Neural progenitor cell (in vitro differentiated cells): ENCODE measurements at regions not wholly inside any gene's neighbourhood (a gene's known extent, or its start where the extent isn't known, plus 50 kb on each side); places are given as distances from the start of the nearest gene placed in this dataset.
A peak's percentile ranks its signal among the peaks of the same experiment; 100 is the strongest.

Experiments
- DNase-seq: peaks from one replicate; pipeline ENCODE4 v3.0.0-alpha.2; 2016; ENCODE audit warnings: low spot score
- H2AFZ ChIP-seq: fragments of 200-600 bp; sonication (generic); replicated peaks from 2 replicates; pipeline ENCODE4 v1.6.1; 2016; ENCODE audit warnings: antibody characterized with exemption
- H3F3A ChIP-seq: fragments of 200-600 bp; sonication (generic); 2 replicates; pipeline ENCODE4 v1.6.1; 2016; ENCODE audit warnings: antibody characterized with exemption, low read depth
- H3K27ac ChIP-seq: fragments of 200-600 bp; sonication (generic); 2 replicates; pipeline ENCODE4 v1.5.1; 2016; ENCODE audit warnings: mild to moderate bottlenecking
- H3K27me3 ChIP-seq: fragments of 200-600 bp; sonication (generic); 2 replicates; pipeline ENCODE4 v1.6.1; 2016; ENCODE audit warnings: mild to moderate bottlenecking, moderate library complexity
- H3K36me3 ChIP-seq: fragments of 200-600 bp; sonication (generic); 2 replicates; pipeline ENCODE4 v1.5.1; 2016
- H3K4me1 ChIP-seq: fragments of 200-600 bp; sonication (generic); 2 replicates; pipeline ENCODE4 v1.6.1; 2016; ENCODE audit warnings: mixed run types
- H3K4me2 ChIP-seq: fragments of 200-600 bp; sonication (generic); 2 replicates; pipeline ENCODE4 v1.6.1; 2016
- H3K4me3 ChIP-seq: fragments of 200-600 bp; sonication (generic); 2 replicates; pipeline ENCODE4 v1.5.1; 2016
- H3K79me2 ChIP-seq: fragments of 200-600 bp; sonication (generic); 2 replicates; pipeline ENCODE4 v1.6.1; 2016; ENCODE audit warnings: low read depth
- H3K9ac ChIP-seq: fragments of 200-600 bp; sonication (generic); 2 replicates; pipeline ENCODE4 v1.6.1; 2016
- H3K9me3 ChIP-seq: fragments of 200-600 bp; sonication (generic); 2 replicates; pipeline ENCODE4 v1.5.1; 2016; ENCODE audit warnings: low read depth
- H4K20me1 ChIP-seq: fragments of 200-600 bp; sonication (generic); 2 replicates; pipeline ENCODE4 v1.6.1; 2016; ENCODE audit warnings: low read depth
- H3K27ac Mint-ChIP-seq: 3 replicates; pipeline ENCODE4 v1.8.0; 2021; ENCODE audit warnings: mixed read lengths
- H3K27me3 Mint-ChIP-seq: 2 replicates; pipeline ENCODE4 v1.8.0; 2022; ENCODE audit warnings: low read depth, mild to moderate bottlenecking, inconsistent platforms, moderate library complexity, mixed read lengths; ENCODE audit not compliant: insufficient read depth
- H3K36me3 Mint-ChIP-seq: 3 replicates; pipeline ENCODE4 v1.8.0; 2021; ENCODE audit warnings: mixed read lengths
- H3K4me1 Mint-ChIP-seq: 3 replicates; pipeline ENCODE4 v1.8.0; 2021; ENCODE audit warnings: mixed read lengths
- H3K4me3 Mint-ChIP-seq: 3 replicates; pipeline ENCODE4 v1.8.0; 2021; ENCODE audit warnings: mild to moderate bottlenecking, moderate library complexity, mixed read lengths
- H3K9me3 Mint-ChIP-seq: 3 replicates; pipeline ENCODE4 v1.8.0; 2020; ENCODE audit warnings: mixed read lengths
- EZH2 ChIP-seq: fragments of 200-600 bp; sonication (generic); IDR thresholded peaks from 2 replicates; pipeline ENCODE4 v1.6.1; 2017; ENCODE audit warnings: antibody characterized with exemption, mild to moderate bottlenecking, moderate library complexity
- EZH2phosphoT487 ChIP-seq: fragments of 200-600 bp; sonication (generic); IDR thresholded peaks from 2 replicates; pipeline ENCODE4 v1.6.1; 2017; ENCODE audit warnings: antibody characterized with exemption
- TF ChIP-seq, protein P1 (sequence below): fragments of 200-600 bp; sonication (generic); IDR thresholded peaks from 2 replicates; pipeline ENCODE4 v1.5.1; 2017; ENCODE audit warnings: antibody characterized with exemption, mild to moderate bottlenecking

DNA sequence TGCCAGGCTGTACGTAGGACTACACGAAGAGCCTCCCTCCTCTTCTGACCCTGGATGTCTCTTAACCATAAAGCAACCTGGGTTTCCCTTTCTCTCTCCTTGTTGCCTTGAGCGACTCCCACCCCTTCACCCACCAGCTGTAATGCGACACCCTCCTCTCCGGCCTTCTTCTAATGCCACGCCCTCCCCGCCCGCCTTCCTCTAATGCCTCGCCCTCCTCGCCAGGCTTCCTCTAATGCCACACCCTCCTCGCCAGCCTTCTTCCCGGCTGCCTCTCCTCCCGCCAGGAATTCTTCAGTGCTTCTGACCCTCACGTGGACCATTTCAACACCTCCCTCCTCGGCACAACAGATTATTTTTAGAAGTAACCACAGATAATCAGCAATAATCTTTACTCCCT, 348.5 kb upstream of the SHH start:
- H3K9ac ChIP-seq = no peak overlapping the region
- no peak overlapping the region for H3K27ac Mint-ChIP-seq
- TF ChIP-seq, protein P1, sequence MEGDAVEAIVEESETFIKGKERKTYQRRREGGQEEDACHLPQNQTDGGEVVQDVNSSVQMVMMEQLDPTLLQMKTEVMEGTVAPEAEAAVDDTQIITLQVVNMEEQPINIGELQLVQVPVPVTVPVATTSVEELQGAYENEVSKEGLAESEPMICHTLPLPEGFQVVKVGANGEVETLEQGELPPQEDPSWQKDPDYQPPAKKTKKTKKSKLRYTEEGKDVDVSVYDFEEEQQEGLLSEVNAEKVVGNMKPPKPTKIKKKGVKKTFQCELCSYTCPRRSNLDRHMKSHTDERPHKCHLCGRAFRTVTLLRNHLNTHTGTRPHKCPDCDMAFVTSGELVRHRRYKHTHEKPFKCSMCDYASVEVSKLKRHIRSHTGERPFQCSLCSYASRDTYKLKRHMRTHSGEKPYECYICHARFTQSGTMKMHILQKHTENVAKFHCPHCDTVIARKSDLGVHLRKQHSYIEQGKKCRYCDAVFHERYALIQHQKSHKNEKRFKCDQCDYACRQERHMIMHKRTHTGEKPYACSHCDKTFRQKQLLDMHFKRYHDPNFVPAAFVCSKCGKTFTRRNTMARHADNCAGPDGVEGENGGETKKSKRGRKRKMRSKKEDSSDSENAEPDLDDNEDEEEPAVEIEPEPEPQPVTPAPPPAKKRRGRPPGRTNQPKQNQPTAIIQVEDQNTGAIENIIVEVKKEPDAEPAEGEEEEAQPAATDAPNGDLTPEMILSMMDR = no peak
- TF ChIP-seq EZH2phosphoT487 (no peak), EZH2 (no peak)
- no peaks in the 10 kb centered on the region for H3K36me3 ChIP-seq
- H3K9me3 ChIP-seq = no peaks in the 10 kb centered on the region
- H3K36me3 Mint-ChIP-seq = no peaks in the 10 kb centered on the region
- no peaks in the 10 kb centered on the region for H4K20me1 ChIP-seq
- DNase-seq = peak; percentile 78
- no peak overlapping the region for H3K4me2 ChIP-seq
- H3K27ac ChIP-seq = no peak overlapping the region
- H2AFZ ChIP-seq = peak overlapping the region; percentile 14
- no peak overlapping the region for H3K4me3 Mint-ChIP-seq
- H3K4me1 ChIP-seq = no peaks in the 10 kb centered on the region
- H3F3A ChIP-seq = peaks cover 4% of the 10 kb centered on the region
- H3K79me2 ChIP-seq = no peaks in the 10 kb centered on the region
- no peak overlapping the region for H3K4me3 ChIP-seq
- no peaks in the 10 kb centered on the region for H3K9me3 Mint-ChIP-seq
- H3K27me3 Mint-ChIP-seq = peaks cover 9% of the 10 kb centered on the region
- no peaks in the 10 kb centered on the region for H3K27me3 ChIP-seq
- H3K4me1 Mint-ChIP-seq = peaks cover 10% of the 10 kb centered on the region

DNA sequence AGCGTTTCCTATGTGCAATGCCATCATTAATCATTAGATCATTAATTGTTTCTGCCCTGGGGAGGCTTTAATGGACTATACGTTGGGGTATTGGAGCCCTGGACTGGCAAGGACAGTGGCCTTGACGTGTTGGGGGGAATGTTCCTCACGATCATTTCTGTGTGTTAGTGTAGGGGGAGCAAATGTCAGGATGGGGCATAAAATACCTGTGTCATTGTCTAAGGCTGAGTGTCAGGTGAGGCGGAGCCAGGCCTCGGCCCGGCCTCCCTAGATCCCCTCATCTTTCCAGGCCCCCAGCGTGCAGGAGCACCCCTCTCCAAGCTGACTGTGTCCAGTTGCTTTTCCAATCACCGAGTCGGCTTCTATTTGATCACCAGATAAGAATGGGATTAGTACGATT, 346.4 kb upstream of the SHH start:
- H3K4me2 ChIP-seq = no peak overlapping the region
- no peaks in the 10 kb centered on the region for H3K36me3 ChIP-seq
- Mint-ChIP-seq H3K27me3 (peaks cover 7% of the 10 kb centered on the region), H3K36me3 (no peaks in the 10 kb centered on the region), H3K4me1 (peaks cover 11% of the 10 kb centered on the region), H3K9me3 (no peaks in the 10 kb centered on the region), H3K27ac (no peak overlapping the region), H3K4me3 (no peak overlapping the region)
- H2AFZ ChIP-seq = no peak overlapping the region
- no peak overlapping the region for H3K9ac ChIP-seq
- no peak overlapping the region for H3K27ac ChIP-seq
- no peak for TF ChIP-seq EZH2
- TF ChIP-seq, protein P1 = no peak
- no peak for TF ChIP-seq EZH2phosphoT487
- H3K4me1 ChIP-seq = no peaks in the 10 kb centered on the region
- H3K4me3 ChIP-seq = no peak overlapping the region
- peaks cover 4% of the 10 kb centered on the region for H3F3A ChIP-seq
- DNase-seq = no peak
- H3K9me3 ChIP-seq = no peaks in the 10 kb centered on the region
- no peaks in the 10 kb centered on the region for H3K79me2 ChIP-seq
- H4K20me1 ChIP-seq = no peaks in the 10 kb centered on the region
- no peaks in the 10 kb centered on the region for H3K27me3 ChIP-seq

DNA sequence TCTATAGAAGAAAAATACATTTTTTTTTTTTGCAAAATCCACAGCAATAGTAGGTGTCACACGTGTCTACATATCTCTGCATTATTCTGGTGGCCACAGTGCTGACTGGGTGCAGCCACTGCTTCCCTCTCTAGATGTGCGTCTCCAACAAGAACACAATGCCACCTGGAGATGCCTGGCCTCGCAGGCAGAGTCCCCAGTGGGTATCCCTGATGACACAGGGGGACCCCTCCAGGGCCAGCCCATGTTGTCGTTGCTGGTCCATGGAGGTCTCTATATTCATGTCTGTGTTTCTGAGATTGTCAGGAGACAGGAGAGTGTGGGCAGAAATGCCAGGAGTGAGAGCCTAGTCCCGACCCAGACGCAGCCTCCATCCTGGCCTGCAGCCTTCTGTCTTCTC, 345.9 kb upstream of the SHH start:
- Mint-ChIP-seq H3K4me3 (no peak overlapping the region), H3K9me3 (peaks cover 2% of the 10 kb centered on the region), H3K27me3 (peaks cover 7% of the 10 kb centered on the region), H3K4me1 (peaks cover 11% of the 10 kb centered on the region), H3K27ac (no peak overlapping the region), H3K36me3 (no peaks in the 10 kb centered on the region)
- Histone ChIP-seq H3K4me1 (no peaks in the 10 kb centered on the region), H3F3A (peaks cover 4% of the 10 kb centered on the region), H3K4me3 (no peak overlapping the region), H3K79me2 (no peaks in the 10 kb centered on the region), H3K4me2 (no peak overlapping the region), H4K20me1 (no peaks in the 10 kb centered on the region), H3K27ac (no peak overlapping the region), H3K9ac (no peak overlapping the region), H3K36me3 (no peaks in the 10 kb centered on the region), H3K9me3 (no peaks in the 10 kb centered on the region), H3K27me3 (no peaks in the 10 kb centered on the region), H2AFZ (no peak overlapping the region)
- DNase-seq = no peak
- TF ChIP-seq EZH2 (no peak), EZH2phosphoT487 (no peak)
- TF ChIP-seq, protein P1 = no peak
